HepG2 (cell line): ENCODE measurements at regions not wholly inside any gene's neighbourhood (a gene's known extent, or its start where the extent isn't known, plus 50 kb on each side); places are given as distances from the start of the nearest gene placed in this dataset.

ENCODE experiments used
- ADNP ChIP-seq: sonication (generic); formaldehyde crosslinking; IDR thresholded peaks from 2 replicates; pipeline ENCODE4 v1.4.0; 2020; ENCODE audit warnings: missing genetic modification reagents
- CEBPB ChIP-seq: IDR thresholded peaks from 2 replicates; pipeline ENCODE4 v1.6.1; 2011; ENCODE audit warnings: low read depth, low read length, improper control_type of control experiment, borderline replicate concordance
- HNF4A ChIP-seq: sonication (generic); formaldehyde crosslinking; IDR thresholded peaks from 2 replicates; pipeline ENCODE4 v1.4.0; 2020; ENCODE audit warnings: missing genetic modification reagents
- NFYB ChIP-seq: sonication (generic); formaldehyde crosslinking; IDR thresholded peaks from 2 replicates; pipeline ENCODE4 v1.4.0; 2020; ENCODE audit warnings: missing genetic modification reagents
- ZNF326 ChIP-seq: sonication (generic); formaldehyde crosslinking; IDR thresholded peaks from 2 replicates; pipeline ENCODE4 v1.4.0; 2020; ENCODE audit warnings: missing genetic modification reagents, borderline replicate concordance
- ZNF446 ChIP-seq: sonication (generic); formaldehyde crosslinking; IDR thresholded peaks from 2 replicates; pipeline ENCODE4 v1.5.0; 2020; ENCODE audit warnings: mild to moderate bottlenecking, missing genetic modification reagents
- TF ChIP-seq, protein P1 (sequence below): IDR thresholded peaks from 2 replicates; pipeline ENCODE4 v1.6.1; 2016; ENCODE audit warnings: missing biosample characterization, missing genetic modification reagents, low read depth
- TF ChIP-seq, protein P2 (sequence below): sonication (generic); formaldehyde crosslinking; IDR thresholded peaks from 2 replicates; pipeline ENCODE4 v1.4.0; 2020; ENCODE audit warnings: missing genetic modification reagents
- TF ChIP-seq, protein P3 (sequence below): sonication (generic); formaldehyde crosslinking; IDR thresholded peaks from 2 replicates; pipeline ENCODE4 v1.4.0; 2020; ENCODE audit warnings: missing genetic modification reagents, borderline replicate concordance
- TF ChIP-seq, protein P4 (sequence below): sonication (generic); formaldehyde crosslinking; IDR thresholded peaks from 2 replicates; pipeline ENCODE4 v1.5.0; 2020; ENCODE audit warnings: mild to moderate bottlenecking, missing genetic modification reagents

DNA sequence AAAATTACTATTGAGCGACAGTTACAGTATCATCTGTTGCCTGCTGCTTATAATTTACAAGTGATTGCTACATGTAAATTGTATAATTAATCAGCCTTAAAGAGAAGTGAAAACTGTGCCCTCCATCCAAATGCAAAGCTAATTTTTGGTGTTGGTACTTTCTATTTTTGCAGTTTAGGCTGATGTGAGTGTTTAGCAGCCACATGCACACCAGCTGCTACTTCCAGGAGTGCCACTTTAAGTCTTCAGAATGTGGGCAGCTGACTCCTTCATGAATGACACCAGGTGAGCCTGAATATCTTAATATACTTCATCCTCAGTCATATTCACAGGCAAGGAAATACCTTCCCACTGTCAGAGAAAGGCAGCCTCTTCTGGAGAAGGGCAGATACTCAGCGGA, 149.8 kb upstream of the RASGEF1B start (continued):
- TF ChIP-seq, protein P1, sequence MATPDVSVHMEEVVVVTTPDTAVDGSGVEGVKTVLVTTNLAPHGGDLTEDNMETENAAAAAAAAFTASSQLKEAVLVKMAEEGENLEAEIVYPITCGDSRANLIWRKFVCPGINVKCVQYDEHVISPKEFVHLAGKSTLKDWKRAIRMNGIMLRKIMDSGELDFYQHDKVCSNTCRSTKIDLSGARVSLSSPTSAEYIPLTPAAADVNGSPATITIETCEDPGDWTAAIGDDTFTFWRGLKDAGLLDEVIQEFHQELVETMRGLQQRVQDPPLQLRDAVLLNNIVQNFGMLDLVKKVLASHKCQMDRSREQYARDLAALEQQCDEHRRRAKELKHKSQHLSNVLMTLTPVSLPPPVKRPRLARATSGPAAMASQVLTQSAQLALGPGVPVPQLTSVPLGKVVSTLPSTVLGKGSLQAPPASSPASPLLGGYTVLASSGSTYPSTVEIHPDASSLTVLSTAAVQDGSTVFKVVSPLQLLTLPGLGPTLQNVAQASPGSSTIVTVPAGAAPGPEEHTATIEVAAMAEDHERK (CRISPR knock-in tag): no peak
- TF ChIP-seq, protein P2, sequence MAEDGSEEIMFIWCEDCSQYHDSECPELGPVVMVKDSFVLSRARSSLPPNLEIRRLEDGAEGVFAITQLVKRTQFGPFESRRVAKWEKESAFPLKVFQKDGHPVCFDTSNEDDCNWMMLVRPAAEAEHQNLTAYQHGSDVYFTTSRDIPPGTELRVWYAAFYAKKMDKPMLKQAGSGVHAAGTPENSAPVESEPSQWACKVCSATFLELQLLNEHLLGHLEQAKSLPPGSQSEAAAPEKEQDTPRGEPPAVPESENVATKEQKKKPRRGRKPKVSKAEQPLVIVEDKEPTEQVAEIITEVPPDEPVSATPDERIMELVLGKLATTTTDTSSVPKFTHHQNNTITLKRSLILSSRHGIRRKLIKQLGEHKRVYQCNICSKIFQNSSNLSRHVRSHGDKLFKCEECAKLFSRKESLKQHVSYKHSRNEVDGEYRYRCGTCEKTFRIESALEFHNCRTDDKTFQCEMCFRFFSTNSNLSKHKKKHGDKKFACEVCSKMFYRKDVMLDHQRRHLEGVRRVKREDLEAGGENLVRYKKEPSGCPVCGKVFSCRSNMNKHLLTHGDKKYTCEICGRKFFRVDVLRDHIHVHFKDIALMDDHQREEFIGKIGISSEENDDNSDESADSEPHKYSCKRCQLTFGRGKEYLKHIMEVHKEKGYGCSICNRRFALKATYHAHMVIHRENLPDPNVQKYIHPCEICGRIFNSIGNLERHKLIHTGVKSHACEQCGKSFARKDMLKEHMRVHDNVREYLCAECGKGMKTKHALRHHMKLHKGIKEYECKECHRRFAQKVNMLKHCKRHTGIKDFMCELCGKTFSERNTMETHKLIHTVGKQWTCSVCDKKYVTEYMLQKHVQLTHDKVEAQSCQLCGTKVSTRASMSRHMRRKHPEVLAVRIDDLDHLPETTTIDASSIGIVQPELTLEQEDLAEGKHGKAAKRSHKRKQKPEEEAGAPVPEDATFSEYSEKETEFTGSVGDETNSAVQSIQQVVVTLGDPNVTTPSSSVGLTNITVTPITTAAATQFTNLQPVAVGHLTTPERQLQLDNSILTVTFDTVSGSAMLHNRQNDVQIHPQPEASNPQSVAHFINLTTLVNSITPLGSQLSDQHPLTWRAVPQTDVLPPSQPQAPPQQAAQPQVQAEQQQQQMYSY (CRISPR knock-in tag): no peak
- TF ChIP-seq, protein P3, sequence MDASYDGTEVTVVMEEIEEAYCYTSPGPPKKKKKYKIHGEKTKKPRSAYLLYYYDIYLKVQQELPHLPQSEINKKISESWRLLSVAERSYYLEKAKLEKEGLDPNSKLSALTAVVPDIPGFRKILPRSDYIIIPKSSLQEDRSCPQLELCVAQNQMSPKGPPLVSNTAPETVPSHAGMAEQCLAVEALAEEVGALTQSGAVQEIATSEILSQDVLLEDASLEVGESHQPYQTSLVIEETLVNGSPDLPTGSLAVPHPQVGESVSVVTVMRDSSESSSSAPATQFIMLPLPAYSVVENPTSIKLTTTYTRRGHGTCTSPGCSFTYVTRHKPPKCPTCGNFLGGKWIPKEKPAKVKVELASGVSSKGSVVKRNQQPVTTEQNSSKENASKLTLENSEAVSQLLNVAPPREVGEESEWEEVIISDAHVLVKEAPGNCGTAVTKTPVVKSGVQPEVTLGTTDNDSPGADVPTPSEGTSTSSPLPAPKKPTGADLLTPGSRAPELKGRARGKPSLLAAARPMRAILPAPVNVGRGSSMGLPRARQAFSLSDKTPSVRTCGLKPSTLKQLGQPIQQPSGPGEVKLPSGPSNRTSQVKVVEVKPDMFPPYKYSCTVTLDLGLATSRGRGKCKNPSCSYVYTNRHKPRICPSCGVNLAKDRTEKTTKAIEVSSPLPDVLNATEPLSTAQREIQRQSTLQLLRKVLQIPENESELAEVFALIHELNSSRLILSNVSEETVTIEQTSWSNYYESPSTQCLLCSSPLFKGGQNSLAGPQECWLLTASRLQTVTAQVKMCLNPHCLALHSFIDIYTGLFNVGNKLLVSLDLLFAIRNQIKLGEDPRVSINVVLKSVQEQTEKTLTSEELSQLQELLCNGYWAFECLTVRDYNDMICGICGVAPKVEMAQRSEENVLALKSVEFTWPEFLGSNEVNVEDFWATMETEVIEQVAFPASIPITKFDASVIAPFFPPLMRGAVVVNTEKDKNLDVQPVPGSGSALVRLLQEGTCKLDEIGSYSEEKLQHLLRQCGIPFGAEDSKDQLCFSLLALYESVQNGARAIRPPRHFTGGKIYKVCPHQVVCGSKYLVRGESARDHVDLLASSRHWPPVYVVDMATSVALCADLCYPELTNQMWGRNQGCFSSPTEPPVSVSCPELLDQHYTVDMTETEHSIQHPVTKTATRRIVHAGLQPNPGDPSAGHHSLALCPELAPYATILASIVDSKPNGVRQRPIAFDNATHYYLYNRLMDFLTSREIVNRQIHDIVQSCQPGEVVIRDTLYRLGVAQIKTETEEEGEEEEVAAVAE (CRISPR knock-in tag): no peak
- TF ChIP-seq, protein P4, sequence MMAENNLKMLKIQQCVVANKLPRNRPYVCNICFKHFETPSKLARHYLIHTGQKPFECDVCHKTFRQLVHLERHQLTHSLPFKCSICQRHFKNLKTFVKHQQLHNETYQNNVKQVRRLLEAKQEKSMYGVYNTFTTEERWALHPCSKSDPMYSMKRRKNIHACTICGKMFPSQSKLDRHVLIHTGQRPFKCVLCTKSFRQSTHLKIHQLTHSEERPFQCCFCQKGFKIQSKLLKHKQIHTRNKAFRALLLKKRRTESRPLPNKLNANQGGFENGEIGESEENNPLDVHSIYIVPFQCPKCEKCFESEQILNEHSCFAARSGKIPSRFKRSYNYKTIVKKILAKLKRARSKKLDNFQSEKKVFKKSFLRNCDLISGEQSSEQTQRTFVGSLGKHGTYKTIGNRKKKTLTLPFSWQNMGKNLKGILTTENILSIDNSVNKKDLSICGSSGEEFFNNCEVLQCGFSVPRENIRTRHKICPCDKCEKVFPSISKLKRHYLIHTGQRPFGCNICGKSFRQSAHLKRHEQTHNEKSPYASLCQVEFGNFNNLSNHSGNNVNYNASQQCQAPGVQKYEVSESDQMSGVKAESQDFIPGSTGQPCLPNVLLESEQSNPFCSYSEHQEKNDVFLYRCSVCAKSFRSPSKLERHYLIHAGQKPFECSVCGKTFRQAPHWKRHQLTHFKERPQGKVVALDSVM (CRISPR knock-in tag): no peak
- TF ChIP-seq ZNF326 (CRISPR knock-in tag) (no peak), ZNF446 (CRISPR knock-in tag) (no peak), CEBPB (no peak), ADNP (CRISPR knock-in tag) (no peak), HNF4A (CRISPR knock-in tag) (no peak), NFYB (no peak)
- TF ChIP-seq, all 625 proteins: peak for 0
